ENCODE measurements at regions not wholly inside any gene's neighbourhood (a gene's known extent, or its start where the extent isn't known, plus 50 kb on each side); places are given as distances from the start of the nearest gene placed in this dataset.

DNA sequence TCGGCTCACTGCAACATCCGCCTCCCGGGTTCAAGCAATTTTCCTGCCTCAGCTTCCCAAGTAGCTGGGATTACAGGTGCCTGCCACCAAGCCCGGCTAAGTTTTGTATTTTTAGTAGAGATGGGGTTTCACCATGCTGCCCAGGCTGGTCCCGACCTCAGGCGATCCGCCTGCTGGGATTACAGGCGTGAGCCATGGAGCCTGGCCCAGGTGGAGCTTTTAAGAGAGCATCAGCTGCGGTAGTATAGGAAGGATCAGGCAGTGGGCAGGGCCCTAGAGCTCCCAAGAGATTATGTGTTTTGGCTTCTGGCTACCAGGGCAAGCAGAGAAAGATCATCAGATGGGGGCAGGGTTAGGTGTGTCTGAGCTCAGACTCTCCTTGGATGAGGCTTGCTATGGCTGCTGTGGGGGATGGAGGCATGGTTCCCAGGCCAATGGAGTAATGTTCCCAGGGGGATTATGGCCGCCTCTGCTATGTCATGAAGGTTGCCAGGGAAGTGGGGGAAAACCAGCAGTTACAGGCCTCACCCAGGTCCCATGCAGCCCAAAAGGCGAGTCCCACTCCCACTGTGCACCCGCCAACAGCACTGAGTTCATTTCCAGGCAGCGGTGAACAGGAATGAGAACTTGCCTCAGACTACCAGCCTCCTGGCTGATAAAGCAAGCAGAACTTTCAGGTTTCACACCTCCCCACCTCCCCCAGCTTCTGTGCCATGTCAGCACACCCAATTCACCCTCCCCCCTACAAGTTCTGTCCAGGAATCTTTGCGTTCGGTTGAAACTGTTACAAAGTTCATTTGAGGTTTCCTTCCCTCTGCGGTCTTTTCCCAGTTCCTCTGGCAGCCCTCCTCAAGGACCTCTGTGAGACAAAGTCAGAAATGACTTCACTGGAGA is 507.6 kb downstream of the SPATA31D1 start:
- DNase-seq (ENCODE audit: low spot score): no peak

- DNase-seq (ENCODE audit: low spot score): no peak
Measured at GRCh38 chr9:82498541-82499317, 510.2 kb downstream of the SPATA31D1 start.

- no peak for DNase-seq (ENCODE audit: low spot score)
Measured at GRCh38 chr9:82499337-82499736, 510.8 kb downstream of the SPATA31D1 start.

GRCh38 chr9:82504620-82505019 is 516.0 kb downstream of the SPATA31D1 start:
- no peak for DNase-seq (ENCODE audit: low spot score)

DNA sequence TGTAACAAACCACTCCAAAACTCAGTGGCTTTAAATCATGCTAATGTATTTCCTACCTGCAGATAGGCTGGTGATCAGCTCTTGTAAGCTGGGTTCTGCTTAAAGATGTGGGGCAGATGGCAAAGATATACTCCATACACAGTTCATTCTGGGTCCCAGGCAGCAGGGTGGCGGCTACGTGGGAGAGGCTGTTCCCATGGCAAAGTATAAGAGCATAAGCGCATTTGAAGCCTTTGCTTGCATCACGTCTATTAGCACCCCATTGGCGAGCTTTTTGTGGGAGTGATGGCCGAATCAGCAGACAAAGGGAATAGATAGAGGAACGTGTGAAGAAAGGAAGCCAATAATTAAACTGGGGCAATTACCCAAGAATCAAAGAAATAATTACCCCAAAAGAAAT is 523.1 kb downstream of the SPATA31D1 start:
- DNase-seq (ENCODE audit: low spot score): no peak

DNA sequence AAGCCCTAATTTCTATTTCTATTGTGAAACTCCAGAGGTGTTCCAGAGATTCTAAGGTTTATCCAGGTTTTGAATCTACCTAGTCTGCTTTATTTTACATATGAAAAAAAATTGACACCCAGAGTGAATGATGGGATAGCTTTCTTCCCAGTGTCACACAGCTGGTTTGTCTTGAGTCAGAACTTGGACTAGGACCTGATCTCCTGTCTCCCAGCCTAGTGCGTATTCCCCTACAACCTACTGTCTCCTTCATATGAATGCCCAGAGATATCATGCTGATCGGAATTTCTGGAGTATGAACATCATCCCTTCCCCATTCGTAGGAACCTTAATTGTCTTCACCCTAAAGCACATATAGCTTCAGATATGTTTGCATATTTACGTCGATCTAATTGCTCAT is 524.2 kb downstream of the SPATA31D1 start:
- DNase-seq (ENCODE audit: low spot score): no peak

GRCh38 chr9:82513242-82513751 is 524.7 kb downstream of the SPATA31D1 start:
- DNase-seq (ENCODE audit: low spot score): no peak

DNA sequence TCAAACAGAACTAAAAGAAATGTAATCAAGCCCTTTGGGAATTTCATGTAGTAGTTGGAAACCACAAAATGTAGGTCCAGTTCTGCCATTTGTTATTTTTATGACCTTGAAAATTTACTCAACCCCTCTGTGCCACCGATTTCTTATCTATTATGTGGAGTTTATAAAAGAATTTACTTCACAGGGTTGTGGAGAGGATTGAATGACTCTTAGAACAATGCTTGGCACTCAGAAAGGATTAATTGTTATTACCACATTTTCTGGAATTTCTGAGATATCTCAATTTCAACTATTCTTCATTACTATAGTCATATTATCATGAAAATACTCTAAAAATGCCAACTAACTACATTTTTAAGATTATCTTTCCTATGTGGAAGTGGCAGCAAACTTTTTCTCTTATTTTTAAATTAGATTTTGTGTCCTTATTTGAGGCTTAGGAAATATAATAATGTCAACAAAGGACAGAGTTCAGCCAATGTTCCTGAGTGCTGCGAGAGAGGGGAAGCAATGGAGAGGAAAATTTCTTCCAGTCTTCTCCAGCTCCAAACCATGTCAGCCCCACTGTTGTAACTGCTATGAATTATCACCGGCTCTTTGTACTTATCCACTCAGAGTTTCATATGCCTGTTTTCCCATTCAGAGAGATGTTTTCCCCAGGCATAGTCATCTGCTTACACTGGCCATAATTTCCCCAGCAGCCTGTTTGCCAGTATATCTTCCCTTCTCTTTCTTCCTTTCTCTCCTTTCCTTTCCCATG is 525.6 kb downstream of the SPATA31D1 start:
- no peak for DNase-seq (ENCODE audit: low spot score)

DNA sequence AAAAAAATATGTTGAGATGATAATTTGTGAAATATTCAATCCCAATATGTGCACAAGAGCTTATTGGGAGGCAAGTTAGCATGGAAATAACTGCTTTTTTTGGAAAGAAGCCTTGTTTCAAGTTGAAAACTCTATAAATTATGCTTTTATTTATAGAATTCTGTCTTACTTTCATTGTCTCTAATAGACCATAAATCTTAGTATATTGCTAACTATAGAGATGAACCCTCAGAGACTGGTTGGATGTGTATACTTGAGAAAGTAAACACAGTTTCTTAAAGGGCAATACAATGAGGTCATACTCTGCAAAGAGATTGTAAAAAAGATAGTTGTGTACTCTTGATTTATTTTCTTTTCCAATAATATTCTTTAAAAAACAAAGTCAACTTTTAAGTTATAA is 530.3 kb downstream of the SPATA31D1 start:
- no peak for DNase-seq (ENCODE audit: low spot score)

DNA sequence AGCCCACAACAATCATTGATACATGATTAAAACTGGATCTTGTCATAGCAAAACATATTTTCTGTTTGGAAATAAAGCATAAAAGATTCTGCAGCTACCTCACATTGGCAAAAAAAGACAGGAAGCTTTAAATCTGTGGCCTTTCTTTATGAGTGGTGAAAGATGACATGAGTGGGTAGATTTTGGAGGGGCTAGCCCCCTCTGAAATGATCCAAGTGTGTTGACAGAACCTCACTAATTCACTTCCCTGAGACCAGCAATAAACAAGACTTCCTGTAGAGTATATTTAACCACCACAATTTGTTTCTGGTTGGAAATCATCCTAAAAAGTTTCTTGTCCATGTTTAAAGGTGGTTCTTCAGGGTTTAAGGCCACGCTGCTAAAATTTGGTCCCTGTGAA is 530.8 kb downstream of the SPATA31D1 start:
- DNase-seq (ENCODE audit: low spot score): no peak

DNA sequence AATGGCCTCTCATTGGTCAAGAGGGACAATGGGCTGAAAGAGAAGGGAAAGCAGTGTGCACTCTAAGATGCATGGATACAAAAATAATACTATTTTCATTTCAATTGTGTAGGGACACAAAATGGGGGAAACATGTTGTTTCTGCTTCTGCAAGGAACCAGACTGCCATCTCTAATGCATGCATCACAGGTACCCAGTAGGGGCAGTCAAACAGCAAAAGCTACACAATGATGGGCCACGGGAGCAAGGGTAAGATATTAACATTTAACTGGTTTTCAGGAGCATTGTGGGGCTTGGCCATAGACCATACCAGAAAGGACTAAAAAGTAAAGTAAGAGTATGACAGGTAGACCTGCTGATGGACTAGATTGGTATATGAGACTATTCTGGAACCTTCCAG is 535.8 kb downstream of the SPATA31D1 start:
- peak; percentile 8 for DNase-seq (ENCODE audit: low spot score)

DNA sequence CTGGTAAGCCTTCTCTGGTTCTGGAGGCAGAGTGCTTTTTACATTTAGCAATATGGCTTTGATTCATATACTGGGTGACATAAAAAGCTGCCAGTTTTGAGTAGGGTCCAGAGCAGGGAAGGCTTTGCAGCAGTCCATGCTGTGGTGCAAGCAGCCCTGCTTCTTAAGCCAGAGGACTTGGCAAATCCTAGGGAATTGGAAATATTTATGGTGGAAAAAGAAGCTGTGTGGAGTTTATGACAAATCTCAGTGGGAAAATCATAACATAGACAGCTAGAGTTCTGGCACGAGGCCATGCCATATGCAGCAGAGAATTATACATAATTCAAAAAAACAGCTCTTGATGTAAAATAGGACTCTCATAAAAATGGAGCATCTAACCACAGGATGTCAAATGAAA is 536.4 kb downstream of the RASEF start:
- DNase-seq (ENCODE audit: low spot score): no peak

DNA sequence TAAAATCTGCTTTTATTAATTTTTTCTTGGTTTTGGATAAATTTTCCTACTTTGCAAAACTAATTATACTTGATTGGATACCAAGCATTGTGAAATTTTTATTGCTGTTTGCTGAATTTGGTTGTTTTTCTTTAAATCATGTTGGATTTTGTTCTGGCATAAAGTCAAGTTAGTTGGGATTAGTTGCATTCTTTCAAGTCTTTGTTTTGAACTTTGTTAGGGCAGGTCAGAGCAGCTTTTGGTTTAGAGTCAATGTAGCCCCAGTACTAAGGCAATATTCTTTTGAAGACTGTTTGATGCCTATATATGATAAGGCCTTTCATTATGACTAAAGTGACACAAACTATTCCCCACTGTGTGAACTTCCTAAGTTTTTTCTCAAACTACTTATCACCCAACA is 531.1 kb downstream of the RASEF start:
- no peak for DNase-seq (ENCODE audit: low spot score)

GRCh38 chr9:82532504-82533180 is 530.3 kb downstream of the RASEF start:
- DNase-seq (ENCODE audit: low spot score): no peak

DNA sequence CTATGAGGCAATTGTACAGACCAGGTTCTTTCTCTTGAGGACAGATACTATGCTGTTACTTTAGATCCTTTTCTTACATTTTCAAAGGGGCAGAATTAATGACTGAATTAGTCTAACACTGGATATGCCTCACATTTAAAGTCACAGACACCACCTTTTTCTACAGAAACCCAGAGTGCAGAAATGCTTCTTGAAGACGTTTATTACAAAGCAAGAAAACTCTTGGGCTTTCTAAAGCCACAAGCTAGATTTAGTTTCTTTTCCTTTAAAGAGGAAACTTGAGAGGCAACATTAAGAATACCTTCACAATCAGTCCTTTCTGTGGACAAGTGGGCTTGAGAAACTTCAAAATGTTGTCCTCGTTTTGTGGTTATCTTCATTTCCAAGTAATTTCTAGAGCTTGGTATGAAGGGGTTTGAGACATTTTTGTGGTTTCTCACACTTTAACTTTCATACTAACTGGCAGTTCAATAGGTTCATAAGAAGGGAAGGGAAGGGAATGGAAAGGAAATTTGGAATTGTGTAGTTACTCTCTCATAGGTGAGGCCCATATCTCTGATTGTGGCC is 527.4 kb downstream of the RASEF start:
- no peak for DNase-seq (ENCODE audit: low spot score)

- DNase-seq (ENCODE audit: low spot score): no peak
Measured at GRCh38 chr9:82538634-82539033, 524.3 kb downstream of the RASEF start.

- DNase-seq (ENCODE audit: low spot score): no peak
Measured at GRCh38 chr9:82539146-82539545, 523.8 kb downstream of the RASEF start.

DNA sequence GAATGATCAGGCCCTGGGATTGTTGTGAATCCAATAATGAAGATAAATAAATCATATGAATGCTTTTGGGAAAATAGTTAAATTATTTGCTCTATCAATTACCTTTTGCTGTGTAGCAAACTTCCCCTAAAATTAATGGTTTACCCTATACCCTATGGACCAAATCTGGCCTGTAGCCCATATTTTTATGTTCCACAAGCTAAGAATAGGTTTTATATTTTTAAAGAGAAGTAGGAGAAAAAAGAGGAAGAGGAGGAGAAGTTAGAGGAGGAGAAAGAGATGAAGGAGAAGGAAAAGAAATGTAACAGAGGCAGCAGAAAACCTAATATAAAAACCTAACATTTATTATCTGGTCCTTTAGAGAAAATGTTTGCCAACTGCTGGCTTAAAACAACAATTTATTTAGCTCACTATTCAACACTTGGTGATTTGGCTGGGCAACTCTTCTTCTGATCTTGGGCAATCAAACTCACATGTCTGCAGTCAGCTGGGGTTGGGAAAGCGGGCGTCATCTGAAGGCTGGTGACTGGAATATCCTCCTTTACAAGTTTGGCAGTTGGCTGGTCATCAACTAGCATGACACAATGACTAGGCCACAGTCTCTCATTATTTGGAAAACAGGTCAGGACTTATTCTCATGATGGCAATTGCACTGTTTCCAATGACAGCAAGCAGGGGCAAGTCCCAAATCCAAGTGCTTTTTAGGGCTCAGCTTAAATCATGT is 522.9 kb downstream of the RASEF start:
- no peak for DNase-seq (ENCODE audit: low spot score)

- no peak for DNase-seq (ENCODE audit: low spot score)
Measured at GRCh38 chr9:82543726-82544125, 519.2 kb downstream of the RASEF start.

DNA sequence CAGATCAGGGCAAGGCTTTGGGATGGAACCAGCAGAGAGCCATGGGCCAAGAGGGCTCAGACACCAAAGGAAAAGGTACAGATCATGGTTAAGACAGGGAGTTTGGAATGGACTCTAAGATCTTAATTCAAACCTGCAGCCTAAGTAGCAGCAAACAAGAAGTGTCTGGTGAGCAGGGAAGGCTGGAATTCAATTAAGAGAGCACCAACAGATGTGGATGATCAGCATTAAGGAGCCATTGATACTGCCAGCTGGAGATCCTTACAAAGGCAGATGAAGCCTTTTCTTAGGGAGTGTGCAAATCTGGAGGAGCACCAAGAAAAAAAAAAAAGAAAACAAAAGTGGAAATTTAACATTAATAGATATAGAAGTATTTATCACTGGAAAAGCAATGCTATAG is 516.8 kb downstream of the RASEF start:
- DNase-seq (ENCODE audit: low spot score): peak; percentile 33

DNA sequence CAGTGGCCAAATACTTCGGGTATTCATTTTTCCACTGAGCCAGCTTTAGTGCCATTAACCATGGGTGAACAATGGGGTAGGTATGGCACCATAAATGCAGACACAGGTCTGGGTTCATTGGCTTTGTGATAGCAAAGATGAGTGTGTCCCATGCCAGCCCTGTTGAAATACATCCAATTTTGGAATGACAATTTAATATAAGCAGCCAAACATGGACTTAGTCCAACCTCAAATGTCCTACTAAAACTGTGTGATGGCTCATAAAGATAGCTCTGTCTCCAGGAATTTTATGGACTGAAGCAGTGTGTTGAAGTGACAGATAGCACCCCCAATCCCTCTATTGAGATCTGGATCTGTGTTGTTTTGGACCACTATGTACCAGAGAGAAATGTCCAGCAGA is 514.9 kb downstream of the RASEF start:
- no peak for DNase-seq (ENCODE audit: low spot score)

Data from iPS-NIHi11 (cell line).